ENCODE measurements at regions not wholly inside any gene's neighbourhood (a gene's known extent, or its start where the extent isn't known, plus 50 kb on each side); places are given as distances from the start of the nearest gene placed in this dataset.
"Not testable (repeated sequence)": the region's sequence is repeated elsewhere in the genome, so short reads cannot be mapped to it uniquely, and the experiment has no call there.

- no peaks in the 10 kb centered on the region for H3K4me1 ChIP-seq (replicated peaks)
These were observed 163.6 kb downstream of the NRN1 start for GRCh38 chr6:5843078-5843477.

GRCh38 chr6:5840734-5841390 is 165.9 kb downstream of the NRN1 start:
- H3K4me3 ChIP-seq, result no peak overlapping the region
- H3K4me1 ChIP-seq (replicated peaks), result no peaks in the 10 kb centered on the region
- H3K36me3 ChIP-seq, result no peaks in the 10 kb centered on the region
- no peak for DNase-seq (ENCODE audit: low read depth in 1 of 2, low spot score in 2 of 2)
- H3K27me3 ChIP-seq (replicated peaks), result peaks cover 3% of the 10 kb centered on the region; the same call in 1 of the 2 replicates
- no peaks in the 10 kb centered on the region for H3K9me3 ChIP-seq (replicated peaks)
- no peak overlapping the region for H3K27ac ChIP-seq

More at GRCh38 chr6:5843078-5843477, 163.6 kb downstream of the NRN1 start:
- Histone ChIP-seq H3K27me3 (replicated peaks) (peaks cover 3% of the 10 kb centered on the region; the same call in 1 of the 2 replicates), H3K4me3 (no peak overlapping the region), H3K36me3 (no peaks in the 10 kb centered on the region), H3K9me3 (replicated peaks) (no peaks in the 10 kb centered on the region), H3K27ac (no peak overlapping the region)
- DNase-seq (ENCODE audit: low read depth in 1 of 2, low spot score in 2 of 2), result no peak

GRCh38 chr6:5838656-5839396 is 167.9 kb downstream of the NRN1 start:
- H3K4me3 ChIP-seq, result no peak overlapping the region
- H3K36me3 ChIP-seq, result no peaks in the 10 kb centered on the region
- no peak for DNase-seq (ENCODE audit: low read depth in 1 of 2, low spot score in 2 of 2)
- no peak overlapping the region for H3K27ac ChIP-seq
- H3K9me3 ChIP-seq (replicated peaks), result no peaks in the 10 kb centered on the region
- H3K27me3 ChIP-seq (replicated peaks), result no peaks in the 10 kb centered on the region
- H3K4me1 ChIP-seq (replicated peaks), result no peaks in the 10 kb centered on the region

- no peak for DNase-seq (ENCODE audit: low read depth in 1 of 2, low spot score in 2 of 2)
- Histone ChIP-seq H3K4me1 (replicated peaks) (no peaks in the 10 kb centered on the region), H3K36me3 (no peaks in the 10 kb centered on the region), H3K4me3 (no peak overlapping the region), H3K27ac (no peak overlapping the region), H3K27me3 (replicated peaks) (no peaks in the 10 kb centered on the region), H3K9me3 (replicated peaks) (no peaks in the 10 kb centered on the region)
These were observed 169.4 kb downstream of the NRN1 start for GRCh38 chr6:5837323-5837722.

GRCh38 chr6:5836597-5836996 is 170.1 kb downstream of the NRN1 start:
- not testable (repeated sequence) for H3K4me3 ChIP-seq; H3K27ac ChIP-seq; DNase-seq (ENCODE audit: low read depth in 1 of 2, low spot score in 2 of 2); H3K27me3 ChIP-seq (replicated peaks); H3K4me1 ChIP-seq (replicated peaks); H3K36me3 ChIP-seq; H3K9me3 ChIP-seq (replicated peaks)

- Histone ChIP-seq H3K27ac (no peak overlapping the region), H3K4me3 (no peak overlapping the region), H3K9me3 (replicated peaks) (no peaks in the 10 kb centered on the region), H3K27me3 (replicated peaks) (no peaks in the 10 kb centered on the region), H3K36me3 (no peaks in the 10 kb centered on the region), H3K4me1 (replicated peaks) (no peaks in the 10 kb centered on the region)
- DNase-seq (ENCODE audit: low read depth in 1 of 2, low spot score in 2 of 2), result no peak
These were observed 173.6 kb downstream of the NRN1 start for GRCh38 chr6:5833120-5833519.

- DNase-seq (ENCODE audit: low read depth in 1 of 2, low spot score in 2 of 2), result no peak
- Histone ChIP-seq H3K9me3 (replicated peaks) (no peaks in the 10 kb centered on the region), H3K4me1 (replicated peaks) (no peaks in the 10 kb centered on the region), H3K27me3 (replicated peaks) (no peaks in the 10 kb centered on the region), H3K27ac (no peak overlapping the region), H3K4me3 (no peak overlapping the region), H3K36me3 (no peaks in the 10 kb centered on the region)
These were observed 174.1 kb downstream of the NRN1 start for GRCh38 chr6:5832668-5833067.

GRCh38 chr6:5831219-5831862 is 175.4 kb downstream of the NRN1 start:
- not testable (repeated sequence) for H3K4me1 ChIP-seq (replicated peaks); H3K9me3 ChIP-seq (replicated peaks); H3K4me3 ChIP-seq; H3K27ac ChIP-seq; H3K27me3 ChIP-seq (replicated peaks); H3K36me3 ChIP-seq; DNase-seq (ENCODE audit: low read depth in 1 of 2, low spot score in 2 of 2)

- H3K36me3 ChIP-seq, result no peaks in the 10 kb centered on the region
- no peak for DNase-seq (ENCODE audit: low read depth in 1 of 2, low spot score in 2 of 2)
- no peaks in the 10 kb centered on the region for H3K9me3 ChIP-seq (replicated peaks)
- H3K4me1 ChIP-seq (replicated peaks), result no peaks in the 10 kb centered on the region
- no peak overlapping the region for H3K4me3 ChIP-seq
- H3K27me3 ChIP-seq (replicated peaks), result no peaks in the 10 kb centered on the region
- H3K27ac ChIP-seq, result no peak overlapping the region
These were observed 178.4 kb downstream of the NRN1 start for GRCh38 chr6:5828296-5828695.

- Histone ChIP-seq H3K27ac (no peak overlapping the region), H3K4me1 (replicated peaks) (no peaks in the 10 kb centered on the region), H3K4me3 (no peak overlapping the region), H3K27me3 (replicated peaks) (no peaks in the 10 kb centered on the region), H3K9me3 (replicated peaks) (no peaks in the 10 kb centered on the region), H3K36me3 (no peaks in the 10 kb centered on the region)
- DNase-seq (ENCODE audit: low read depth in 1 of 2, low spot score in 2 of 2), result no peak
These were observed 179.4 kb downstream of the NRN1 start for GRCh38 chr6:5827056-5827904.

GRCh38 chr6:5824382-5824983 is 182.2 kb downstream of the NRN1 start:
- not testable (repeated sequence) for H3K4me1 ChIP-seq (replicated peaks); H3K27ac ChIP-seq; H3K9me3 ChIP-seq (replicated peaks); H3K4me3 ChIP-seq; H3K36me3 ChIP-seq; DNase-seq (ENCODE audit: low read depth in 1 of 2, low spot score in 2 of 2); H3K27me3 ChIP-seq (replicated peaks)
